ACHN (cell line): ENCODE measurements at regions not wholly inside any gene's neighbourhood (a gene's known extent, or its start where the extent isn't known, plus 50 kb on each side); places are given as distances from the start of the nearest gene placed in this dataset.
"Not testable (repeated sequence)": the region's sequence is repeated elsewhere in the genome, so short reads cannot be mapped to it uniquely, and the experiment has no call there.

Experiments
- DNase-seq: peaks from one replicate; pipeline ENCODE4 v3.0.0-alpha.2; 2015
- in situ Hi-C: cut with HindIII; loops from 2 replicates; pipeline ENCODE4 v1.10.0; 2017; ENCODE audit warnings: low sequenced_read_pairs, low pct_ligation_motif_present, low pct_unique_long_range_greater_than_20kb

DNA sequence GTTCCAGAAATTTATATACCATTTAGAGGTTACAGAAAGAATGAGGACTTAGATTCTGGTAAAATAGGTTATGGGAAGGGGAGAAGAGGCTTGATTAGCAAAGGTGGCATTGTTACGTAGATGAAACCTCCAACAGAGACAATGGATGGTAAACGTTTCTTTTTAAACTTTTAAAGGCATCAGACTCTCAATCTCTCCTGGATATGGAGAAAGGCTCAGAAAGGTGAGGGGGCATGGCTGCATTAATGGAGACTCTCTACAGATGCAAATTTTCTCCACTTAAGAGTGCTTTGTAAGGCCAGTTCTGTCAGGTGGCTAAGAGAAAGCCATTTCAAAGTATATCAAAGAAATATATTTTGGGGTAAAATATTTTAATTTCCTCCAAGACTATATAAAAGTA is 240.9 kb upstream of the PTER start:
- no peak for DNase-seq
- in situ Hi-C loops = no loop called here

DNA sequence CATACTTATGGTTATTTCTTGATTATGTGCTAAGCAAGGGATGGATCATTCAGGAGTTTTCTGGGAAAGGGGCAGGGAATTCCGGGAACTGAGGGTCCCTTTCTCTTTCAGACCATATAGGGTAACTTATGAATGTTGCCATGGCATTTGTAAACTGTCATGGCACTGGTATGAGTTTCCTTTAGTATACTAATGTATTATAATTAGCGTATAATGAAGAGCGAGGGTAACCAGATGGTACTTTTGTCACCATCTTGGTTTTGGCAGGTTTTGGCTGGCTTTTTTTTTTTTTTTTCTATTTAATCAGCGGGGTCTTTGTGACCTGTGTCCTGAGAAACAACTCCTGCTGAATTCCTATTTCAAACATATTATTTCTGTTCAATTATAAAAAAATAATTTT is 237.6 kb upstream of the PTER start:
- DNase-seq = no peak
- in situ Hi-C loops = no loop called here

DNA sequence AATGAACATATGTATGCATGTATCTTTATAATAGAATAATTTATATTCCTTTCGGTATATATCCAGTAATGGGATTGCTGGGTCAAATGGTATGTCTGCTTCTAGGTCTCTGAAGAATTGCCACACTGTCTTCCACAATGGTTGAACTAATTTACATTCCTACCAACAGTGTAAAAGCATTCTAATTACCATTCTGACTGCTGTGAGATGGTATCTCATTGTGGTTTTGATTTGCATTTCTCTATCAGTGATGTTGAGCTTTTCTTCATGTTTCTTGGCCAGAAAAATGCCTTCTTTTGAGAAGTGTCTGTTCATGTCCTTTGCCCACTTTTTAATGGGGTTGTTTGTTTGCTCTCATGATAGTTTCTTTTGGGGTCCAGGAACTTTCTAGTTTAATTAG is 213.2 kb upstream of the PTER start:
- in situ Hi-C loops, DNase-seq: not testable (repeated sequence)

- in situ Hi-C loops = no loop called here
- DNase-seq = no peak
These were observed 209.1 kb upstream of the PTER start for GRCh38 chr10:16227674-16228073.

- in situ Hi-C loops = no loop called here
- DNase-seq = no peak
These were observed 205.6 kb upstream of the PTER start for GRCh38 chr10:16231176-16231575.

GRCh38 chr10:16231734-16232435 is 204.9 kb upstream of the PTER start:
- in situ Hi-C loops = no loop called here
- no peak for DNase-seq

GRCh38 chr10:16232441-16232840 is 204.4 kb upstream of the PTER start:
- DNase-seq = no peak
- in situ Hi-C loops = no loop called here

- DNase-seq = no peak
- in situ Hi-C loops = no loop called here
These were observed 201.9 kb upstream of the PTER start for GRCh38 chr10:16234916-16235315.

GRCh38 chr10:16242446-16242845 is 194.4 kb upstream of the PTER start:
- no peak for DNase-seq
- in situ Hi-C loops = no loop called here

GRCh38 chr10:16242859-16243613 is 193.8 kb upstream of the PTER start:
- no peak for DNase-seq
- in situ Hi-C loops = no loop called here

- DNase-seq, in situ Hi-C loops: not testable (repeated sequence)
These were observed 186.7 kb upstream of the PTER start for GRCh38 chr10:16250136-16250535.

DNA sequence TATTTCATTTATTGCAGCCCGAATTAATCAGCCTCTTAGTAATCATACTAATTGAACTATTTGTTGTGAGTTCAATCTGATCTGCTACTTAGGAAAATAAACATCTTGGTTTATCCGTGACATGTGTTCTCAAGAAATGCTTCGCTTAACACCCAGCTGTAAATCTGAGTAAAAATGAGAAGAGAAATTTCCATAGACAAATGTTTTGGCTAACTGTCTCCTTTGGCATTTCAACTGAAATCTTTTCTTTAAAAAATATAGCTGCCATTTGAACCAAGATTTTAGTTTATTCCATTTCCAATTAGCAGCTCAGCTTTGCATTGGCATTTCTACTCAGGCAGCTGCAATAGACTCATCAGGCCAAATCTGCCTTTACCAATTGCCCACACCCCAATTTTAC is 180.5 kb upstream of the PTER start:
- in situ Hi-C loops = no loop called here
- no peak for DNase-seq

GRCh38 chr10:16258291-16259040 is 178.3 kb upstream of the PTER start:
- no peak for DNase-seq
- in situ Hi-C loops = no loop called here

- in situ Hi-C loops = no loop called here
- no peak for DNase-seq
These were observed 177.1 kb upstream of the PTER start for GRCh38 chr10:16259726-16260125.

DNA sequence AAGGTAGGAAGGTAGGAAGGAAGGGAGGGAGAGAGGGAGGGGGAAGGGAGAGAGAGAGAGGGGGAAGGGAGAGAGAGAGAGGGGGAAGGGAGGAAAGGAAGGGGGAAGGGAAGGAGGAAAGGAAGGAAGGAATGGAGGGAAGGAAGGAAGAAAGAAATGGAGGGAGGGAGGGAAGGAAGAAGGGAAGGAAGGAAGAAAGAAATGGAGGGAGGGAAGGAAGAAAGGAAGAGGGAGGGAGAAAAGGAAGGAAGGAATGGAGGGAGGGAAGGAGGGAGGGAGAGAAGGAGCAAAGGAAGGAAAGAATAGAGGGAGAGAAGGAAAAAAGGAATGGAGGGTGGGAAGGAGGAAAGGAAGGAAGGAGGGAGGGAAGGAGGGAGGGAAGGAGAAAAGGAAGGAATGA is 176.4 kb upstream of the PTER start:
- in situ Hi-C loops = no loop called here
- no peak for DNase-seq

- in situ Hi-C loops = no loop called here
- DNase-seq = no peak
These were observed 165.2 kb upstream of the PTER start for GRCh38 chr10:16271571-16271970.

DNA sequence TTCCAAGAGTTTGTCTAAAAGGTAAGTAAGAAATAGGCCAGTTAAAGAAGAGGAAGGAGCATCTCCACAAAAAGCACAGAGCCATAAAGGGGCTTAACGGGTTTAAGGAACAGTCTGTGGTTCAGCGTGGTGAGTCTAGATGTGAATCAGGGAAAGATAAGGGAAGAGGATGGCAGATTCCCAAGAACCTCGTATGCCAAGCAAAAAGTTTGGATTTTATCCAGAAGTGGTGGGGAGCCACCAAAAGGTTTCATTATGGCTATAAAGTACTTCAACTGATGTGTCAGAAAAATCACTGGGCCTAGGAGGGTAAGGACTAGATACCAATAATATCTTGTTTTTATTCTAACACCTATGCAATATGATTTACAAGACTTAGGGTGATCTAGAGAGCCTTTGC is 161.9 kb upstream of the PTER start:
- no peak for DNase-seq
- in situ Hi-C loops = no loop called here

DNA sequence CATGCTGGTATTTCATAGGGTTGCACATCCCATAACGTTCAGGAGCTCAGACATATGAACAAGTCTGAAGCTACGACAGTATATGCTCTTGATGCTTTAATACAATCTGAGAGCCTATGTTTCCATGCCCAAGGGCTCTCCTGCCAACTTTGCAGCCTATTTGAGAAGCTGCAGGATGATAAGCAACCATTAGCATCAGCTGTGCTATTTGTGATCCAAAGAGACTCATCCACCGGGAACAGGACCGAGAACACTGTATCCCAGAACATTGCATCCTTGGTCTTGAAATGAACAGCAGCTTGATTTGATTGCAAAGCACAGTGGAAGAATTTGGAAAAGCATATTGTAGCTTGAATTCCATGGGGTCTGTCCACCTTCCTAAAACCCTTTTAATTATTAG is 156.2 kb upstream of the PTER start:
- no peak for DNase-seq
- in situ Hi-C loops = no loop called here

GRCh38 chr10:16292366-16292765 is 144.4 kb upstream of the PTER start:
- in situ Hi-C loops = no loop called here
- no peak for DNase-seq

GRCh38 chr10:16297069-16297468 is 139.7 kb upstream of the PTER start:
- in situ Hi-C loops = no loop called here

More at GRCh38 chr10:16297069-16297468, 139.7 kb upstream of the PTER start:
- no peak for DNase-seq
